Right lobe of liver (tissue), 6 donors: ENCODE measurements at regions not wholly inside any gene's neighbourhood (a gene's known extent, or its start where the extent isn't known, plus 50 kb on each side); places are given as distances from the start of the nearest gene placed in this dataset.

ENCODE experiments used
- ATAC-seq, 4 donors: fragments of 200-7000 bp; cut with Tn5 transposase; one replicate each; pipeline ENCODE4 v1.9.1; 2020; ENCODE audit warnings: mild to moderate bottlenecking in 4 of 4, moderate library complexity in 4 of 4
- DNase-seq, 3 donors: peaks; one replicate each; pipeline ENCODE4 v3.0.0-alpha.2; 2020
- H3K27ac ChIP-seq, 3 donors: fragments of 200-600 bp; one replicate each; pipeline ENCODE4 v1.8.0; 2022
- H3K27me3 ChIP-seq, 2 donors: fragments of 200-600 bp; one replicate each; pipeline ENCODE4 v1.8.0; 2022
- H3K36me3 ChIP-seq, 4 donors: fragments of 200-600 bp; sonication (generic) in 1 of 4; one replicate each; pipeline versions ENCODE4 v1.5.1 to v1.8.0; 2017 to 2022; ENCODE audit warnings: control low read depth in 1 of 4
- H3K4me1 ChIP-seq, 4 donors: fragments of 200-600 bp; sonication (generic) in 1 of 4; one replicate each; pipeline versions ENCODE4 v1.5.1 to v1.8.0; 2017 to 2022; ENCODE audit warnings: control low read depth in 1 of 4
- H3K4me3 ChIP-seq, 3 donors: fragments of 200-600 bp; one replicate each; pipeline ENCODE4 v1.8.0; 2022
- H3K9me3 ChIP-seq, 4 donors: fragments of 200-600 bp; sonication (generic) in 1 of 4; one replicate each; pipeline versions ENCODE4 v1.5.1 to v1.8.0; 2017 to 2022; ENCODE audit warnings: control low read depth in 1 of 4
- POLR2A ChIP-seq: fragments of 450-650 bp; IDR thresholded peaks from one replicate; pipeline ENCODE4 v1.6.1; 2017; ENCODE audit warnings: antibody characterized with exemption, mild to moderate bottlenecking
- WGBS: methylation state at CpG from one replicate; pipeline ENCODE4 v1.1.6; 2018; ENCODE audit warnings: low coverage, low lambda C conversion rate; ENCODE audit not compliant: insufficient coverage; ENCODE audit errors: missing lambda C conversion rate; 5-methylcytosine and 5-hydroxymethylcytosine counted together
- intact Hi-C, 2 donors: fragments of 100-400 bp; cut with DNase I; formaldehyde crosslinking; loops; one replicate each; pipeline versions ENCODE4 v1.11.2 to v1.14.1; 2022
- TF ChIP-seq, protein P1 (sequence below), 4 donors: fragments of 200-600 bp in 3 of 4; fragments of 450-650 bp in 1 of 4; IDR thresholded peaks; one replicate each; pipeline versions ENCODE4 v1.5.1 to v1.8.0; 2016 to 2022; ENCODE audit warnings: antibody characterized with exemption in 4 of 4, mild to moderate bottlenecking in 2 of 4
- donor health status: DM: no; HTN: yes; CAD: no.
- donor health status: DM: no; HTN: no; CAD: no.
- donor health status: DM: no; HTN: no; CAD: no.
- donor health status: DM: no; HTN: yes; CAD: no.
- donor health status: DM: no; HTN: yes; CAD: no.

DNA sequence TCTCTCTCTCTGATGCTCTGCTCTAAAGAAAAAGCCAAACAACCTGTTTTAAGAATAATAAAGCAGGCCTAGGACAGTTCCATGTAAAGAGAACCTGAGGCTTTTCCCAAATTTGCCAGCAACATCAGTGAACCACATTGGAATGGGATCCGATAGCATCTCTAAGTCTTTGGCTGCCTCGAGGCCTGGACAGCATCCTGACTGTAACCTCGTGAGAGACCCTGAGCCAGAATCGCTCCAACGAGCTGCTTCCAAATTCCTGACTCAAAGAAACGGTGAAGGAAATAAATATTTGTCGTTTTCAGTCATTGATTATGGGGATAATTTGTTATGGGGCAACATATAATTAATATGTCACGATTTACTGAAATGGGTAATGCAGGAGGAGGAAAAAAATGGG lies 1012.8 kb downstream of the ROBO2 start:
- no peak for TF ChIP-seq POLR2A
- TF ChIP-seq, protein P1, sequence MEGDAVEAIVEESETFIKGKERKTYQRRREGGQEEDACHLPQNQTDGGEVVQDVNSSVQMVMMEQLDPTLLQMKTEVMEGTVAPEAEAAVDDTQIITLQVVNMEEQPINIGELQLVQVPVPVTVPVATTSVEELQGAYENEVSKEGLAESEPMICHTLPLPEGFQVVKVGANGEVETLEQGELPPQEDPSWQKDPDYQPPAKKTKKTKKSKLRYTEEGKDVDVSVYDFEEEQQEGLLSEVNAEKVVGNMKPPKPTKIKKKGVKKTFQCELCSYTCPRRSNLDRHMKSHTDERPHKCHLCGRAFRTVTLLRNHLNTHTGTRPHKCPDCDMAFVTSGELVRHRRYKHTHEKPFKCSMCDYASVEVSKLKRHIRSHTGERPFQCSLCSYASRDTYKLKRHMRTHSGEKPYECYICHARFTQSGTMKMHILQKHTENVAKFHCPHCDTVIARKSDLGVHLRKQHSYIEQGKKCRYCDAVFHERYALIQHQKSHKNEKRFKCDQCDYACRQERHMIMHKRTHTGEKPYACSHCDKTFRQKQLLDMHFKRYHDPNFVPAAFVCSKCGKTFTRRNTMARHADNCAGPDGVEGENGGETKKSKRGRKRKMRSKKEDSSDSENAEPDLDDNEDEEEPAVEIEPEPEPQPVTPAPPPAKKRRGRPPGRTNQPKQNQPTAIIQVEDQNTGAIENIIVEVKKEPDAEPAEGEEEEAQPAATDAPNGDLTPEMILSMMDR (IDR thresholded peaks at IDR 0.05), result no peak
- WGBS, result 58% methylated on average over 8 of the region's 8 CpGs

GRCh38 chr3:78066287-78066686 lies 1026.4 kb downstream of the ROBO2 start:
- Histone ChIP-seq H3K27ac (no peak overlapping the region), H3K9me3 (no peaks in the 10 kb centered on the region), H3K36me3 (no peaks in the 10 kb centered on the region), H3K4me1 (no peaks in the 10 kb centered on the region), H3K27me3 (no peaks in the 10 kb centered on the region), H3K4me3 (no peak overlapping the region)
- 72% methylated on average over 5 of the region's 5 CpGs for WGBS
- no peak for DNase-seq
- ATAC-seq, result no peak
- intact Hi-C loops, result no loop called here
- TF ChIP-seq POLR2A, result no peak
- TF ChIP-seq, protein P1 (IDR thresholded peaks at IDR 0.05), result no peak

More for the DNA sequence above, 1012.8 kb downstream of the ROBO2 start:
- ATAC-seq (no peak), DNase-seq (no peak)
- no peak overlapping the region for H3K27ac ChIP-seq
- H3K27me3 ChIP-seq, result no peaks in the 10 kb centered on the region
- H3K4me1 ChIP-seq, result no peaks in the 10 kb centered on the region
- no peak overlapping the region for H3K4me3 ChIP-seq
- no peaks in the 10 kb centered on the region for H3K9me3 ChIP-seq
- intact Hi-C loops, result no loop called here
- no peaks in the 10 kb centered on the region for H3K36me3 ChIP-seq

GRCh38 chr3:78070188-78070587 lies 1030.3 kb downstream of the ROBO2 start:
- Histone ChIP-seq H3K27me3 (no peaks in the 10 kb centered on the region), H3K9me3 (no peaks in the 10 kb centered on the region), H3K36me3 (no peaks in the 10 kb centered on the region), H3K4me1 (no peaks in the 10 kb centered on the region), H3K4me3 (no peak overlapping the region), H3K27ac (no peak overlapping the region)
- ATAC-seq (no peak), DNase-seq (no peak)
- WGBS, result 63% methylated on average over 2 of the region's 2 CpGs
- TF ChIP-seq, protein P1 (IDR thresholded peaks at IDR 0.05), result no peak
- TF ChIP-seq POLR2A, result no peak
- intact Hi-C loops, result no loop called here

DNA sequence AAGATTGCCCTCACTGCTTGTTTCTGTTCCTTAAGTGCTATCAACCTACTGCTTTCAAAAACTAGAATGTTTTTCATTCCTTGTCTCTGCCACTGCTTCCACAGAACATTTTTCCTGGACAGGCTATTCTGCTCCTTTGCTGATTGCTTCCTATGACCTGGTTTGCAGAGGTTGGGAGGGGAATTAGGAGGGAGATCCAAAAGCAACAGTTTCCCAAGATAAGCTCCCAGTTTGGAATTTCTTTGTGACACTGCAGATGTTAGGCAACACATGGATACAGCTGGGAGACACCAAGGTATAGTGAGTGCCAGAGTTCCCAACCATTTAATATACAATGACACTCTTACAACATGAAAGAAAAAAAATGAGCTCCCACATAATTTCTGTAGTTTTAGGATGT lies 1036.5 kb downstream of the ROBO2 start:
- DNase-seq (no peak), ATAC-seq (no peak)
- Histone ChIP-seq H3K4me1 (no peaks in the 10 kb centered on the region), H3K27me3 (no peaks in the 10 kb centered on the region), H3K27ac (no peak overlapping the region), H3K4me3 (no peak overlapping the region), H3K36me3 (no peaks in the 10 kb centered on the region), H3K9me3 (no peaks in the 10 kb centered on the region)
- intact Hi-C loops, result no loop called here
- TF ChIP-seq, protein P1 (IDR thresholded peaks at IDR 0.05), result no peak
- no peak for TF ChIP-seq POLR2A

DNA sequence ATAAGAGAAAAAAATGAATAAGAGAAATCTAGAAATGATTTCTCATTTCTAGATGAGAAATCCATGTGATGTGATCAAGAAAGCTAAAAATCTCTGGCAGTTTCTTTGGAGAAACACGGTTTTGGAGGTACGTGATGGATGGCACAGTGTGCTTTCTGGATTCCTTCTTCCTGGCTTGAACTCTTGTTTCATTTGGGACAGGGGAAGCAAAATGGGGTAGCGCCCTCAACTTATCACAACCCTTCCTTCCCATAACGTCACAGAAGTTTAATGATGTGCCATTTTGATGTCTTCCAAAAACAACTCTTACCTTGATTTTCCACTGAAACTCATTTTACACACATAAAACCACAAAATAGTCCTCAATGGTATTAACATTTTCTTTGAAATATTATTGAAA lies 1037.3 kb downstream of the ROBO2 start:
- no peak overlapping the region for H3K27ac ChIP-seq
- 56% methylated on average over 4 of the region's 4 CpGs for WGBS
- intact Hi-C loops, result no loop called here
- H3K9me3 ChIP-seq, result no peaks in the 10 kb centered on the region
- no peak for DNase-seq
- no peak overlapping the region for H3K4me3 ChIP-seq
- no peak for TF ChIP-seq POLR2A
- TF ChIP-seq, protein P1 (IDR thresholded peaks at IDR 0.05), result no peak
- H3K27me3 ChIP-seq, result no peaks in the 10 kb centered on the region
- H3K4me1 ChIP-seq, result no peaks in the 10 kb centered on the region
- H3K36me3 ChIP-seq, result no peaks in the 10 kb centered on the region
- no peak for ATAC-seq
